Peyer's patch (tissue), 4 donors: ENCODE measurements at regions not wholly inside any gene's neighbourhood (a gene's known extent, or its start where the extent isn't known, plus 50 kb on each side); places are given as distances from the start of the nearest gene placed in this dataset.

Experiments used
- DNase-seq, 3 donors: peaks; one replicate each; pipeline ENCODE4 v3.0.0-alpha.2; 2017 to 2019
- H3K27ac ChIP-seq, 4 donors: fragments of 200-600 bp; sonication (generic); one replicate each; pipeline ENCODE4 v1.5.1; 2016 to 2019
- H3K27me3 ChIP-seq, 2 donors: fragments of 200-600 bp; sonication (generic); one replicate each; pipeline ENCODE4 v1.5.1; 2019
- H3K36me3 ChIP-seq, 3 donors: fragments of 200-600 bp; sonication (generic); one replicate each; pipeline ENCODE4 v1.5.1; 2016 to 2019
- H3K4me1 ChIP-seq, 4 donors: fragments of 200-600 bp; sonication (generic); one replicate each; pipeline ENCODE4 v1.5.1; 2016 to 2019
- H3K4me3 ChIP-seq, 4 donors: fragments of 200-600 bp; sonication (generic); 1 replicate in 3 of 4; 2 replicates in 1 of 4; pipeline ENCODE4 v1.5.1; 2016 to 2019; ENCODE audit warnings: mild to moderate bottlenecking in 1 of 4
- H3K9me3 ChIP-seq, 4 donors: fragments of 200-600 bp; sonication (generic); one replicate each; pipeline ENCODE4 v1.5.1; 2016 to 2019; ENCODE audit warnings: mild to moderate bottlenecking in 1 of 4
- CTCF ChIP-seq, 6 experiments: fragments of 450-650 bp in 4 of 6; fragments of 200-600 bp in 2 of 6; sonication (generic) in 1 of 6; IDR thresholded peaks; one replicate each; pipeline ENCODE4 v1.5.1; 2017 to 2019; ENCODE audit warnings: antibody characterized with exemption in 6 of 6, mild to moderate bottlenecking in 3 of 6, moderate library complexity in 1 of 6
- POLR2A ChIP-seq, 2 donors: fragments of 450-650 bp; IDR thresholded peaks; one replicate each; pipeline ENCODE4 v1.5.1; 2017; ENCODE audit warnings: antibody characterized with exemption in 2 of 2, mild to moderate bottlenecking in 2 of 2, moderate library complexity in 2 of 2

GRCh38 chr6:130298258-130298657, 67.6 kb upstream of the TMEM200A start:
- no peaks in the 10 kb centered on the region for H3K27me3 ChIP-seq
- no peaks in the 10 kb centered on the region for H3K9me3 ChIP-seq
- no peak overlapping the region for H3K4me3 ChIP-seq
- no peak overlapping the region for H3K27ac ChIP-seq
- no peaks in the 10 kb centered on the region for H3K36me3 ChIP-seq
- no peak for TF ChIP-seq POLR2A (IDR thresholded peaks at IDR 0.05)
- no peak for TF ChIP-seq CTCF (IDR thresholded peaks at IDR 0.05)
- DNase-seq = no peak
- no peaks in the 10 kb centered on the region for H3K4me1 ChIP-seq

GRCh38 chr6:130296854-130297253, 69.0 kb upstream of the TMEM200A start:
- no peaks in the 10 kb centered on the region for H3K4me1 ChIP-seq
- H3K27ac ChIP-seq = no peak overlapping the region
- no peak overlapping the region for H3K4me3 ChIP-seq
- H3K27me3 ChIP-seq = no peaks in the 10 kb centered on the region
- TF ChIP-seq CTCF (IDR thresholded peaks at IDR 0.05) = no peak
- no peak for TF ChIP-seq POLR2A (IDR thresholded peaks at IDR 0.05)
- H3K9me3 ChIP-seq = no peaks in the 10 kb centered on the region
- no peaks in the 10 kb centered on the region for H3K36me3 ChIP-seq
- no peak for DNase-seq

- Histone ChIP-seq H3K27me3 (no peaks in the 10 kb centered on the region), H3K4me1 (no peaks in the 10 kb centered on the region), H3K4me3 (no peak overlapping the region), H3K36me3 (no peaks in the 10 kb centered on the region), H3K9me3 (no peaks in the 10 kb centered on the region), H3K27ac (no peak overlapping the region)
- TF ChIP-seq POLR2A (IDR thresholded peaks at IDR 0.05) (no peak), CTCF (IDR thresholded peaks at IDR 0.05) (peak in 4 of 6 experiments; percentile 25 to 35 (median 33))
- no peak for DNase-seq
Measured at GRCh38 chr6:130293800-130294199, 71.0 kb upstream of the SAMD3 start.

- TF ChIP-seq POLR2A (IDR thresholded peaks at IDR 0.05) = no peak
- no peak for TF ChIP-seq CTCF (IDR thresholded peaks at IDR 0.05)
- Histone ChIP-seq H3K27me3 (no peaks in the 10 kb centered on the region), H3K36me3 (no peaks in the 10 kb centered on the region), H3K4me1 (no peaks in the 10 kb centered on the region), H3K27ac (no peak overlapping the region), H3K4me3 (no peak overlapping the region), H3K9me3 (no peaks in the 10 kb centered on the region)
- DNase-seq = no peak
Measured at GRCh38 chr6:130288065-130288464, 65.3 kb upstream of the SAMD3 start.

- no peaks in the 10 kb centered on the region for H3K36me3 ChIP-seq
- no peaks in the 10 kb centered on the region for H3K4me1 ChIP-seq
- no peaks in the 10 kb centered on the region for H3K27me3 ChIP-seq
- TF ChIP-seq POLR2A (IDR thresholded peaks at IDR 0.05) (no peak), CTCF (IDR thresholded peaks at IDR 0.05) (peak in 2 of 6 experiments; percentile 5 to 31)
- no peak for DNase-seq
- H3K27ac ChIP-seq = no peak overlapping the region
- H3K4me3 ChIP-seq = no peak overlapping the region
- H3K9me3 ChIP-seq = no peaks in the 10 kb centered on the region
Measured at GRCh38 chr6:130282234-130282995, 59.7 kb upstream of the SAMD3 start.
